DMS79 (cell line): ENCODE measurements at regions not wholly inside any gene's neighbourhood (a gene's known extent, or its start where the extent isn't known, plus 50 kb on each side); places are given as distances from the start of the nearest gene placed in this dataset.
"Not testable (repeated sequence)": the region's sequence is repeated elsewhere in the genome, so short reads cannot be mapped to it uniquely, and the experiment has no call there.

ENCODE experiments used
- DNase-seq: peaks from one replicate; lab custom pipeline; 2025; lab: John Stamatoyannopoulos, UW

GRCh38 chr7:138220321-138220720 is 144.1 kb downstream of the AKR1D1 start:
- DNase-seq: not testable (repeated sequence)

- not testable (repeated sequence) for DNase-seq
Measured at GRCh38 chr7:138221388-138221787, 145.1 kb downstream of the AKR1D1 start.

GRCh38 chr7:138223402-138223879 is 147.2 kb downstream of the AKR1D1 start:
- no peak for DNase-seq

GRCh38 chr7:138226001-138226476 is 149.8 kb downstream of the AKR1D1 start:
- DNase-seq: no peak

GRCh38 chr7:138226745-138227279 is 150.6 kb downstream of the AKR1D1 start:
- DNase-seq: no peak

GRCh38 chr7:138228119-138228518 is 151.9 kb downstream of the AKR1D1 start:
- DNase-seq: no peak

- DNase-seq: no peak
Measured at GRCh38 chr7:138228769-138229168, 152.5 kb downstream of the AKR1D1 start.

- DNase-seq: no peak
Measured at GRCh38 chr7:138233189-138233588, 156.9 kb downstream of the AKR1D1 start.

GRCh38 chr7:138235207-138235606 is 158.9 kb downstream of the AKR1D1 start:
- no peak for DNase-seq

GRCh38 chr7:138237995-138238394 is 161.7 kb downstream of the AKR1D1 start:
- DNase-seq: no peak

GRCh38 chr7:138238734-138239659 is 162.7 kb downstream of the AKR1D1 start:
- DNase-seq: no peak

- no peak for DNase-seq
Measured at GRCh38 chr7:138243430-138243829, 167.2 kb downstream of the AKR1D1 start.

- DNase-seq: no peak
Measured at GRCh38 chr7:138243836-138244235, 167.6 kb downstream of the AKR1D1 start.

GRCh38 chr7:138244606-138245005 is 168.3 kb downstream of the AKR1D1 start:
- DNase-seq: no peak

- no peak for DNase-seq
Measured at GRCh38 chr7:138245216-138245615, 169.0 kb downstream of the AKR1D1 start.

- no peak for DNase-seq
Measured at GRCh38 chr7:138245682-138246081, 169.4 kb downstream of the AKR1D1 start.

- no peak for DNase-seq
Measured at GRCh38 chr7:138246428-138246827, 170.2 kb downstream of the AKR1D1 start.

GRCh38 chr7:138247081-138247480 is 170.8 kb downstream of the AKR1D1 start:
- no peak for DNase-seq

GRCh38 chr7:138247568-138248333 is 171.5 kb downstream of the AKR1D1 start:
- DNase-seq: no peak

GRCh38 chr7:138248609-138249008 is 172.3 kb downstream of the AKR1D1 start:
- no peak for DNase-seq

- no peak for DNase-seq
Measured at GRCh38 chr7:138249975-138250374, 173.7 kb downstream of the AKR1D1 start.

- not testable (repeated sequence) for DNase-seq
Measured at GRCh38 chr7:138252666-138253065, 176.4 kb downstream of the AKR1D1 start.
